DOHH2 (cell line): ENCODE measurements at regions not wholly inside any gene's neighbourhood (a gene's known extent, or its start where the extent isn't known, plus 50 kb on each side); places are given as distances from the start of the nearest gene placed in this dataset.

ENCODE experiments used
- H3F3A ChIP-seq: fragments of 200-600 bp; sonication (generic), shearing (Covaris generic); 2 replicates; pipeline ENCODE4 v1.6.0; 2016; ENCODE audit warnings: antibody characterized with exemption, mild to moderate bottlenecking; ENCODE audit not compliant: control insufficient read depth, insufficient read depth
- H3K27ac ChIP-seq: fragments of 200-600 bp; sonication (generic); 2 replicates; pipeline ENCODE4 v1.5.1; 2014; ENCODE audit warnings: low read depth, mild to moderate bottlenecking, low read length, moderate library complexity
- H3K27me3 ChIP-seq: fragments of 200-600 bp; sonication (generic); 2 replicates; pipeline ENCODE4 v1.6.1; 2014; ENCODE audit warnings: mild to moderate bottlenecking, low read length, mixed read lengths; ENCODE audit not compliant: control insufficient read depth
- H3K36me3 ChIP-seq: fragments of 200-600 bp; sonication (generic); 2 replicates; pipeline ENCODE4 v1.6.1; 2014; ENCODE audit warnings: mild to moderate bottlenecking, low read length, moderate library complexity, mixed read lengths; ENCODE audit not compliant: control insufficient read depth
- H3K4me1 ChIP-seq: fragments of 200-600 bp; sonication (generic); 2 replicates; pipeline ENCODE4 v1.6.1; 2014; ENCODE audit warnings: mild to moderate bottlenecking, low read length, mixed read lengths; ENCODE audit not compliant: control insufficient read depth
- H3K4me2 ChIP-seq: fragments of 200-600 bp; sonication (generic); 2 replicates; pipeline ENCODE4 v1.6.0; 2014; ENCODE audit warnings: mild to moderate bottlenecking, low read length, moderate library complexity
- H3K4me3 ChIP-seq: fragments of 200-600 bp; sonication (generic); 2 replicates; pipeline ENCODE4 v1.5.1; 2014; ENCODE audit warnings: mild to moderate bottlenecking, low read length, mixed read lengths
- H3K79me2 ChIP-seq: fragments of 200-600 bp; sonication (generic); 2 replicates; pipeline ENCODE4 v1.6.1; 2014; ENCODE audit warnings: mild to moderate bottlenecking, low read length, mixed read lengths; ENCODE audit not compliant: control insufficient read depth
- H3K9me2 ChIP-seq: fragments of 200-600 bp; sonication (generic); replicated peaks from 2 replicates; pipeline ENCODE4 v1.6.1; 2014; ENCODE audit warnings: mild to moderate bottlenecking, low read length, mixed read lengths; ENCODE audit not compliant: control insufficient read depth
- H3K9me3 ChIP-seq: fragments of 200-600 bp; sonication (generic); 2 replicates; pipeline ENCODE4 v1.6.1; 2014; ENCODE audit warnings: antibody characterized with exemption, low read length, mixed read lengths; ENCODE audit not compliant: control insufficient read depth, insufficient read depth
- H4K20me1 ChIP-seq: fragments of 200-600 bp; sonication (generic); 2 replicates; pipeline ENCODE4 v1.6.0; 2014; ENCODE audit warnings: low read depth, mild to moderate bottlenecking, antibody characterized with exemption, low read length, moderate library complexity; ENCODE audit not compliant: control insufficient read depth, insufficient read depth
- EZH2phosphoT487 ChIP-seq: fragments of 200-600 bp; sonication (generic); IDR thresholded peaks from 2 replicates; pipeline ENCODE4 v1.6.1; 2017; ENCODE audit warnings: borderline replicate concordance, mild to moderate bottlenecking, antibody characterized with exemption, low read length, moderate library complexity, mixed read lengths
- TF ChIP-seq, protein P1 (sequence below): fragments of 200-600 bp; sonication (generic); IDR thresholded peaks from one replicate; pipeline ENCODE4 v1.5.1; 2014; ENCODE audit warnings: antibody characterized with exemption, mild to moderate bottlenecking, low read depth, low read length; ENCODE audit not compliant: poor library complexity, severe bottlenecking

DNA sequence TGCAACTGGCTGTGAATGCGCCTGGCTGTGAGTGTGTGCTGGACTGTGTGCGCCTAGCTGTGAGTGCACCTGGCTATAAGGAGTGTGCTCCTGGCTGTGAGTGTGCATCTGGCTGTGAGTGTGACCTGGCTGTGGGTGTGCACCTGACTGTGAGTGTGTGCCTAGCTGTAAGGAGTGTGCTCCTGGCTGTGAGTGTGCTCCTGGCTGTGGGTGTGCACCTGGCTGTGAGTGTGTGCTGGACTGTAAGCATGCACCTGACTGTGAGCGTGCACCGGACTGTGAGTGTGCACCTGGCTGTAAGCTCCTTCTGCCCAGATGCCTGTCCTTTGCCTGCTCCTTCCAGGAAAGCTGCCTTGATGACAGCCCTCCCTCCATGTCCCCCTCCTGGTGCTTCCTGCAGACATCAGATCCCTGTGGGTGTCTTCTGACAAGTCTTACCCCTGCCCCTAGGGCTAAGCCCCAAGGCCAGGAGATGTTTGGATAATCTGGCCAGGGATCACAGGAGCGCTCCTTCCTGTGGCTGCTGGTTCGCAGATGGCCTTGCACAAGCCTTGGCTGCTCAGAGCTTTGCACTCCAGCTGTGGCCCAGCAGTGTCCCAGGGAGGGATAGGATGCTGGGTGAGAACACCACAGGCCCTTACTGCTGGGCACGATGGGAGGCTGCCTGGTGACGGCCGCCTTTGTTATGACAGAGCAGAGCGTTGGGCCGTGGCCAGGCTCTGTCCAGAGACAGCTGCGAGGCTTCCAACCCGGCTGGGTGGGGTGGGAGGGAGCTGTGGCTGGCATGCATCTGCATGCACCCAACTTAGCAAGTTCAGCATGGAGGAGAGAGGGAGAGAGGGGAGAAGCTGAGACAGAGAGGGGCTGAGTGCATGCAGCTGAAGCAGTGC is 89.9 kb downstream of the GLI2 start:
- Histone ChIP-seq H3K36me3 (no peaks in the 10 kb centered on the region), H3F3A (no peaks in the 10 kb centered on the region), H3K27me3 (no peaks in the 10 kb centered on the region), H3K4me3 (no peak overlapping the region), H3K9me2 (no peaks in the 10 kb centered on the region), H3K4me1 (no peaks in the 10 kb centered on the region), H3K27ac (no peak overlapping the region), H4K20me1 (no peaks in the 10 kb centered on the region), H3K4me2 (no peak overlapping the region), H3K79me2 (no peaks in the 10 kb centered on the region), H3K9me3 (no peaks in the 10 kb centered on the region)
- TF ChIP-seq EZH2phosphoT487, result no peak
- TF ChIP-seq, protein P1, sequence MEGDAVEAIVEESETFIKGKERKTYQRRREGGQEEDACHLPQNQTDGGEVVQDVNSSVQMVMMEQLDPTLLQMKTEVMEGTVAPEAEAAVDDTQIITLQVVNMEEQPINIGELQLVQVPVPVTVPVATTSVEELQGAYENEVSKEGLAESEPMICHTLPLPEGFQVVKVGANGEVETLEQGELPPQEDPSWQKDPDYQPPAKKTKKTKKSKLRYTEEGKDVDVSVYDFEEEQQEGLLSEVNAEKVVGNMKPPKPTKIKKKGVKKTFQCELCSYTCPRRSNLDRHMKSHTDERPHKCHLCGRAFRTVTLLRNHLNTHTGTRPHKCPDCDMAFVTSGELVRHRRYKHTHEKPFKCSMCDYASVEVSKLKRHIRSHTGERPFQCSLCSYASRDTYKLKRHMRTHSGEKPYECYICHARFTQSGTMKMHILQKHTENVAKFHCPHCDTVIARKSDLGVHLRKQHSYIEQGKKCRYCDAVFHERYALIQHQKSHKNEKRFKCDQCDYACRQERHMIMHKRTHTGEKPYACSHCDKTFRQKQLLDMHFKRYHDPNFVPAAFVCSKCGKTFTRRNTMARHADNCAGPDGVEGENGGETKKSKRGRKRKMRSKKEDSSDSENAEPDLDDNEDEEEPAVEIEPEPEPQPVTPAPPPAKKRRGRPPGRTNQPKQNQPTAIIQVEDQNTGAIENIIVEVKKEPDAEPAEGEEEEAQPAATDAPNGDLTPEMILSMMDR, result no peak

DNA sequence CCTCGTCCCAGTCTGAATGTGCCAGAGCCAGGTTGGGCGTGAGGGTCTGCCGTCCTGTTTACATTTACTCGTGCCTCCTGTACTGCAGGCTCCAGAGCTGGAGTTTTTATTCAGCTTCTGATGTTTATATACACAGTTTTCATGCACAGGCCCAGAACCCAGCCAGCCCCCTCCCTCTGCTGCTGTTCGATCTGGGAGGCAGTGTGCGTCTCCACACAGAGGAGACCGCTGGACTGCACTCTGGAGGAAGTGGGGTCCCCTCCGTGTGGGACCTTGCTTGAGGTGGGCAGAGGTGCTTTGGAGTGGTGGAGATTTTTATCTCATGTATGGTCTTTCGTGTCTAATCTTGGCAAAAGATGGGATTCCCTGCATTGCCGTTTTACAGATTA is 90.6 kb downstream of the GLI2 start:
- Histone ChIP-seq H3K27me3 (no peaks in the 10 kb centered on the region), H3K36me3 (no peaks in the 10 kb centered on the region), H3K4me2 (no peak overlapping the region), H3K9me2 (no peaks in the 10 kb centered on the region), H4K20me1 (no peaks in the 10 kb centered on the region), H3K27ac (no peak overlapping the region), H3K4me1 (no peaks in the 10 kb centered on the region), H3K4me3 (no peak overlapping the region), H3F3A (no peaks in the 10 kb centered on the region), H3K9me3 (no peaks in the 10 kb centered on the region), H3K79me2 (no peaks in the 10 kb centered on the region)
- TF ChIP-seq, protein P1, result no peak
- TF ChIP-seq EZH2phosphoT487, result no peak

DNA sequence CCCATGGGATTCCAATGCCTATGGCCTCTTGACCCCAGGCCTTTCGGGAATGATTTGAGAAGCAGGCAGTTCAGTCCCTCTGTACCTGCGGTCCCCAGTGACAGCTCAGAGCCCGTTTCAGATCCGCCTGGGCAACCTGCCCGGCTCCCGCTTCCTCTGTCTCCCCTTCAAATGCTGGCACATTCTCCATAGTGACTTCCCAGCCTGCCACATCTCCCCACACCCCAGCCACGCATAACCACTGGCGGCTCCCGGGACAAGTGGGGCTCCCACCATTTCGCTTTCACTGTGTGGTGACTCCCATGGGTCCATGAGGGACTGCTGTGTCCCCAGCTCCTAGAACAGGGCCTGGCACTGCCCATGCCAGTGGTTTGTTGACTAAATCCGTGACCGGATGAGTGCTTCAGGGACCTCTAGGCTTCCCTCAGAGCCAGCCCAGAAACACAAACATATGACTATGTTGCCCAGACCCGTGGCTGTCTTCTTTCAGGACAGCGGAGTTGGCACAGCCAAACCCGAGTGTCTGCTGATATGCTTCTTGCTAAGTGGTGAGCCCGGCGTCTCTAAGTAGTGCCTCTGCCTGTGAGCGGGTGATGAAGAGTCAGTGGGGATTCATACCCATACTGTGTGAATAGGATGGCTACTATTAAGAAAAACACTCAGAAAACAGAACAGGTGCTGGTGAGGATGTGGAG is 91.2 kb downstream of the GLI2 start:
- no peaks in the 10 kb centered on the region for H3K27me3 ChIP-seq
- H3K9me2 ChIP-seq, result no peaks in the 10 kb centered on the region
- H3K4me3 ChIP-seq, result no peak overlapping the region
- TF ChIP-seq, protein P1, result no peak
- TF ChIP-seq EZH2phosphoT487, result no peak
- H4K20me1 ChIP-seq, result no peaks in the 10 kb centered on the region
- H3K4me1 ChIP-seq, result no peaks in the 10 kb centered on the region
- no peaks in the 10 kb centered on the region for H3F3A ChIP-seq
- H3K9me3 ChIP-seq, result no peaks in the 10 kb centered on the region
- no peak overlapping the region for H3K27ac ChIP-seq
- no peaks in the 10 kb centered on the region for H3K36me3 ChIP-seq
- H3K79me2 ChIP-seq, result no peaks in the 10 kb centered on the region
- no peak overlapping the region for H3K4me2 ChIP-seq
